HG03565 (cell line): ENCODE measurements at regions not wholly inside any gene's neighbourhood (a gene's known extent, or its start where the extent isn't known, plus 50 kb on each side); places are given as distances from the start of the nearest gene placed in this dataset.
"Not testable (repeated sequence)": the region's sequence is repeated elsewhere in the genome, so short reads cannot be mapped to it uniquely, and the experiment has no call there.

ENCODE experiments used
- ATAC-seq: cut with Tn5 transposase; IDR thresholded peaks from one replicate; pipeline ENCODE4 v1.9.1; 2021; ENCODE audit warnings: mild to moderate bottlenecking, moderate library complexity; ENCODE audit not compliant: unreplicated experiment

DNA sequence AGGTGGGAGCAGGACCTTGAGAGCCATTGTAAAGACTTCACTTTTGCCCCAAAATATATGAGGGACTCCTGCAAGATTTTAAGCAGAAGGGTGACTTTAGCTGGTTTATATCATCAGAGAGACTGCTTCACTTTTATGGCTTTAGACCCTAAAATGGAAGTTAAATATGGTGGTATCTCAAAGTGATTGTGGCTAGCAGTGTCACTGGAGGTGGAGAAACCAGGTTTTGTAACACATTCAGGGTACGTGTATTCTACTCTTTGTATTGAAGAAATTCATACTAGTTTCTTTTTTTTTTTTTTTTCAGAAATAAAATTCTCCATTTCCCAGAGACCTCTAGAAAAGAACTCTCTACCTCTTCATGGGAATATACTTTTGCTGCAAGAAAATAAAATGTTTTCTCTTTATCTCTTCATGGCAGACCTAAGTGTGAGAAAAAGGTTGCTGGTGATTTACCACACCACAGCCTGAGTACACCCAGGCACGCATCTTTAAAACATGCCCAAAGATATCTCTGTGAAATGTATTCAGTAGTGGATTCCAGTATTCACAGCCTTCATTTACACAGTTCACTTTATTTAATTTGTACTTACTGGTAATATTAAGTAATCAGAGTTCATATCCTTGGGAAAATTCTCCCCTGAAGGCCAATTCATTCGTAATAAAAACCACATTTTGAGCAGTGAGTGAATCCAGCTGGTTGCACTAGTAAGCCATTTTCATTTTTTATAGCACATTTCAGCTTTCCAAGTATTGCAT is 74.3 kb upstream of the GUCY1A1 start:
- ATAC-seq, result no peak

GRCh38 chr4:155591738-155592143 is 74.9 kb upstream of the GUCY1A1 start:
- no peak for ATAC-seq

DNA sequence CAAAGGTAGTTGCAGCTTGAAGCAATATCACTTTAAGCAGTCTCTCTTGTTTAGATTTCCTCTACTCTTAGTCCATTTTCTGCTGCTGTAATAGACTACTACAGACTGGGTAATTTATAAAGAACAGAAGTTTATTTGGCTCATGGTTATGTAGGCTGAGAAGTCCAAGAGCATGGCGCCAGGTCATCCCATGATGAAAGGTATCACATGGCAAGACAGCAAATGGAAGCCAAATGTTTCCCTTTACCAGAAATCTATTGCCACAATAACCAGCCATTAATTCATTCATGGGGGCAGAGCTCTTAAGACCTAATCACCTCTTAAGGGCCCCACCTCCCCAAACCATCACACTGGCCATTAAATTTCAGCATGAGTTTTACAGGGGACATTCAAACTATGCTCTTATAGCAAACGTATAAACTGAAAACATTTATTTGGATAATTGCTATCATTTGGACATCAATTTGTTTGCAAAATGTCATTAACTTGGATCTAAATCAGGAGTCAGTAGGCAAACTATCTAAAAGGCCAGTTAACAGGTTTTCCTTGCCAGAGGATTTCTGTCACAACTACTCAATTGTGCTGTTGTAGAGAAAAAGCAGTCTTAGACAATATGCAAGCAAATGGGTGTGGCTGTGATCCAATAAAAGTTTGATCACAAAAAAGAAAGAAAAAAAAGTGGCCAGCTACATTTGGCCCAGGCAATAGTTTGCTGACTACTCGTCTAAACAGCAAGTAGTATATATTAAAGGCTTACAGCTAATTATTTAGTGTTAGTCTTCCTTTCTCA is 75.7 kb upstream of the GUCY1A1 start:
- no peak for ATAC-seq

DNA sequence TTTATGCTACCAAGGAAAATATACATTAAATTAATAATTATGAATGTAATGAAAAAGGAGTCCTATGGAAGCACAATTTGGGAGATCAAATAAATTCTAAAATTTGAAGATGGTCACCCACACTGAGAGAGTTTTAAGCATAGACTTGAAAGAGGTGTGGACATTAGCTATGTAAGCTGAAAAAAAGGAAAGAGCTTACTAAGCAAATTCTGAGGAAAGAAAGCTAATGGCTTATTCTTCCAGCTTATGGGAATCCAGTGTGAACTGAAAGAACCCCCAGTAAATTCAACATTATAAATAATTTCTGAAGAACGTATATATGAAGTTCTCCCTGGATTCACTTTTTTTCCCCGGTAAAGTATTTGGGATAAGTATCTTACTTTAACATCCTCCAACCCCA is 78.2 kb upstream of the GUCY1A1 start:
- ATAC-seq, result no peak

- ATAC-seq, result no peak
Measured at GRCh38 chr4:155587766-155588165, 78.9 kb upstream of the GUCY1A1 start.

- ATAC-seq, result no peak
Measured at GRCh38 chr4:155582971-155583437, 83.6 kb upstream of the GUCY1A1 start.

DNA sequence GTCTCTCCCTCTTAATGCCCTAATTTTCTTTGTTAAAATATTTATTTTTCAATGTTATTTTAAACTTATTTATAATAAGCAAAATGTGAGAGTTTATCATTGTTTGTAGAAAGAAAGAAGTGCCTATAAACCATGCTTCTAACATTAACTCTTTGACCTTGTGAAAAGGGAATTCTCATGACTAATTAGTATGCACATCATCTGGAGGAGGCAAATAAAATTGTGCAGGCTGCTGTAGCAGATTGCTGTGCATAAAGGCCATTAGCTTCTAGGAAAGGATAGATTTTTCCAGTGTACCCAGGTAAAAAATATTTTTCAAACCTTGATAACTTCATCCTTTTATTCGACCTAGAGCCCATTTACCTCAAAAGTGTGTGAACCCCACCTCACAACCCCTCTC is 84.6 kb upstream of the GUCY1A1 start:
- ATAC-seq, result no peak

DNA sequence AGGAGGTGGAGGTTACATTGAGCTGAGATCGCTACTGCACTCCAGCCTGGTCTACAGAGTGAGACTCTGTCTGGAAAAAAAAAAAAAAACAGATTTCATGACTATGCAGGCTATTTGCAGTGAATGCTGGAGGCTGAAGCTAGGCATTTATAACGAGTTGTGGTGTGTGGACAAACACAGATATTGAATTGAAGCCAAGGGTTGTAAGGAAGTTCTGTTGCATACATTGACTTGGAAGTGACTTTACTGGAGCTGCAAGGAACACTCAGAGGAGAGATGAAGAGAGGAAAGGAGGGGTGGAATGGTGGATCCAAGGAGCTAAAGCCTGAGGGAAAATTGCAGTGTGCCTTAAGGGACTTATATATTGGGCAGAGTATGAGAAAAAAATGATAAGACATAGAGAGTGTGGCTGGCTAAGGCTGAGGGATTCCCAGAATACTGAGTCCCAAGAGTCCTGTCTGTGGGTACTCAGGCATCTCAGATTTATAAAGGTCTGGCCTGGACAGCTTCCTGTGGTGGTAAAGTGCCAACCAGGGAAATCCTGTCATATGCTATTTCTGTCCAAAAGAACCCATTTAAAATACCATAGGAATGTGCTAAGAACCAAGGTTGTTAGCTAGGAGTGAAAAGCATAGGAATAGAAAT is 87.8 kb upstream of the GUCY1A1 start:
- ATAC-seq, result no peak

GRCh38 chr4:155578219-155578618 is 88.4 kb upstream of the GUCY1A1 start:
- no peak for ATAC-seq

DNA sequence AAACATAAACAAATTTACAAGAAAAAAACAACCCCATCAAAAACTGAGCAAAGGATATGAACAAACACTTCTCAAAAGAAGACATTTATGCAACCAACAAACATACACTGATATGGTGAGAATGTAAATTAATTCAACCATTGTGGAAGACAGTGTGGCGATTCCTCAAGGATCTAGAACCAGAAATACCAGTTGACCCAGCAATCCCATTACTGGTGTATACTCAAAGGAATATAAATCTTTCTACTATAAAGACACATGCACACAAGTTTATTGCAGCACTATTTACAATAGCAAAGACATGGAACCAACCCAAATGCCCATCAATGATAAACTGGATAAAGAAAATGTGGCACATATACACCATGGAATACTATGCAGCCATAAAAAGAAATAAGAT is 92.3 kb upstream of the GUCY1A1 start:
- ATAC-seq, result not testable (repeated sequence)

DNA sequence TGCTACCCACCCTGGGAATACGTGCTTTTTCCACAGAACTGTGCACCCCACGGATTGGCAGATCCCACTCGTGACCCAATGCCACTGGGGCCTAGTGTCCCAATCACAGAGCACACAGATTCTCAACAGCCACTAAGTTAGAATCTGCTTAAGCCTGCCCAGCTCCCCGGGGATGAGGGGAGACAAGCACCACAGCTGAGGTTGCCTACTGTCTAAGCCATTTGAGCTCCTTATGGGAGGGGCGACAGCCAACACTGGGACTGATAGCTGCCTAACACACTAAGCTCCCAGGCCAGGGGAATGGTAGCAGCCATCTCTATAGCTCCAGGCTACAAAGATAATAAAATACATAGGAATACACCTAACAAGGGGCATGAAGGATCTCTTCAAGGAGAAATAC is 93.5 kb upstream of the GUCY1A1 start:
- ATAC-seq, result no peak

DNA sequence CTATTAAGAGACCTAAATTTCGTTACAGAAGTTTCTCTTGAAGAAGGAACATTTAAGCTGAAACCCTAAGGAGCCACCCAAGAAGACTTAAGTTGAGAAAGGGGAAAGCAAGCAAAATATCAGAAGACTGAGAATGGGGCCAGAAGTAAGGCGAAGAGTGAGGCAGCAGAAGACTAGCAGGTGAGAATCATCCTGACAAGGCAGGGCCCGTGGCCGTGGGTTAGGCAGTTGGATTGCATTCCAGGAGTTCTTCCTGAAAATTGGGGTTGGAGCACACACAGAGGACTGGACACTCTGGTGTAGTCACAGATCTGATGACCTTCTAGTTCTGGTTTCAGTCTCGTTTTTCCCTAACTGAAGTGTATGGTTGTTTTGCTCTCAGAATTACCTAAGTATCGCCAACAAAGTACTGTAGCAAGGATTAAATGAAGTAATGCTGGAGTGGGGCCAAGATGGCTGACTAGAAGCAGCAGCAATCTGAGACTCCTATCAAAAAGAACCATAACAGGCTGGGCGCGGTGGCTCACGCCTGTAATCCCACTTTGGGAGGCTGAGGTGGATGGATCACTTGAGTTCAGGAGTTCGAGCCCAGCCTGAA is 94.4 kb upstream of the GUCY1A1 start:
- ATAC-seq, result no peak

DNA sequence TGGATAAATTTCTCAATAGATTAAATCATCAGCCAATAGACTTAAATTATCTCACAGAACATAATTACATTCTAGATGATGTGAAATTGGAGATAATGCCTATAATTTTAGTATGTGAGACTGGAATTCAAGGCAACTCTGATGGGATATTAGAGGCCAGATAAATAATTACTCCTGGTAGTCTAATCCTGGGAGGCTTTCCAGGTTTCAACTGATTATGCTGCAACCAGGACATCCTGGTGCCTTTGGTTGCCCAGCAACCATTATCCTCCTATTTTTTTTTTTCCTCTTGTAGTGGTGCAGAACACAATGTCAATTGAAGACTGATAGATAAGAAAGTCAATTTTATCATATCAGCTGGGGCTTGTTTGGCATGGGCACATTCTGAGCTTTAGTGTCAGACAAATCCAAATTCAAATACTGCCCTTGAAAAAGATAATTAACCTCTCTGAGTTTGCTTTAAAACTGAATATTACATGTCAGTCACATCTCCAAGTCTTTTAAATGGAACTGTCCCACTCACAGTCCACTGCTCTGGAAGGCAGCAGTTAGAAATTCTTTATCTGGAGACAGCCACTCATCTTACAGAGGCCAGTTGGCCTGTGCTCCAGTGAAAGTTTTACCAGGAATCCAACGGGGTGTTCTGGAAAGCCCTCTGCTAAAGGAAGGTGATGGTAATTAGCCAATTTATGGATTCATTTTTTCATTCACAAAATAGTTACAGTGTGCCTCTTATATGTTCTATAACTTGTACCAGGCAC is 95.3 kb upstream of the GUCY1A1 start:
- no peak for ATAC-seq

DNA sequence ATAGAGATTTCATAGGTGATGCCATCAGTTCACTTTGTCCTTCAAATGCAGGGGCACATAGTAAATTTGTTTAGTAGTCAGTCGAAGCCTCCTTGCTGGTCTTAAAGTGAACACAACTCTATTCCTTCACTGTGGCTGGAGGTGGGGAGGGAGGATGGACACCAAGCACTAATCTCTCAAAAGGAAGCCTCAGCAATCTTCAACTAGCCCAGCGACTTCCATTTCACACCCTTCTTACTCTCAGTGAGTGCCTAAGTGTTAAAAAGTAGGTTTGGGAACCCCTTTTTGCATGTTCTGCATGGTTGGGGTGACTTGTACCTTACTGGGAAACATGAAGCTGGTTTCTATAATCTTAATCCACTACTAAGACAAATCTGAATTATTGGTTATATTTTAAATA is 96.0 kb upstream of the GUCY1A1 start:
- ATAC-seq, result no peak

GRCh38 chr4:155569960-155570515 is 96.6 kb upstream of the GUCY1A1 start:
- ATAC-seq, result no peak

DNA sequence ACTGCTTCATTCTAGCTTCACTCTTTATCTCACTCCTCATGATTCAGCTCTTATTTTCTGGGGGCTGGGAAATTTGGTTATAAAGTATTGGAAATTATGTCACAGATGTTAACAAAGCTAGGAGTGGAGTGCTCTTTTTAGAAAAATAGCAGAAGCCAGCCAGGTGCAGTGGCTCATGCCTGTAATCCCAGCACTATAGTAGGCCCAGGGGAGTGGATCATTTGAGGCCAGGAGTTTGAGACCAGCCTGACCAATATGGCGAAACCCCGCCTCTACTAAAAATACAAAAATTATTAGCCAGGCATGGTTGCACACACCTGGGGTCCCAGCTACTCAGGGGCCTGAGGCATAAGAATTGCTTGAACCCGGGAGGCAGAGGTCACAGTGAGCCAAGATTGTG is 97.2 kb upstream of the GUCY1A1 start:
- no peak for ATAC-seq

- no peak for ATAC-seq
Measured at GRCh38 chr4:155568641-155569220, 97.9 kb upstream of the GUCY1A1 start.

DNA sequence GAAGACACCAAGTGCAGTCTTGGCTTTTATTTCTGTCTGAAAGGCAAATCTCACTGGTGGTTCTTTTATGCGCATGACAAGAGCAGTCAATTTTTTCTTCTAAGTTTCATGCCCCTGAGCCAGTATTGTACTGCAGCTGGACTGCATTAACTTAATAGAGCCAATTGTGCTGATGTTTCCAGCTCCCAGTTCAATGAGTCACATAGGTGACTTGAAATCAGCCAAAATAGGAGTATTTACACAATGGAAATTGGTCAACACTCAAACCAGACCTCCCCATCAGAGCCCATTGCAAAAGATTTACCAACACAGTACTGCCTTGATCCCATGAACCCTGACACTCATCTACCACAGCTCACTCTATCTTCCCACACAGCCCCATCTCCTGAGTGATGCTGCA is 100.3 kb upstream of the GUCY1A1 start:
- ATAC-seq, result no peak

DNA sequence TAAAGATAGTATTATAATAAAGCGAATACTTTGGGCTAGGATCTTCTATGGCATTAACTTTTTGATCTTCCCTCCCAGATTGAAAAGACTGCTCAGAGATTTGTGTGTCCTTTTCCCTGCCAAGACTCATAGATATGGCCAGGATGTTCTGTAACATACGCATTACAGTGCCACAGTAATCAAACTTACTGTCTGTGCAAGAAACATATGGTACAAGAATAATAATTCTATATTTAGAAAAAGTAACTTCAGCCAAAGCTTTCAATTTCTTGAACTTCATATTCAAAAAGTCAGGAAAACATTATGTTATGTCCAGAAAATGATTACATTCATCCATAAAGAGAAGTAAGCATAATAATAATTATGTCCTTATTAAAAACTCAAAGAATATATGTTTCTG is 100.9 kb upstream of the GUCY1A1 start:
- no peak for ATAC-seq

DNA sequence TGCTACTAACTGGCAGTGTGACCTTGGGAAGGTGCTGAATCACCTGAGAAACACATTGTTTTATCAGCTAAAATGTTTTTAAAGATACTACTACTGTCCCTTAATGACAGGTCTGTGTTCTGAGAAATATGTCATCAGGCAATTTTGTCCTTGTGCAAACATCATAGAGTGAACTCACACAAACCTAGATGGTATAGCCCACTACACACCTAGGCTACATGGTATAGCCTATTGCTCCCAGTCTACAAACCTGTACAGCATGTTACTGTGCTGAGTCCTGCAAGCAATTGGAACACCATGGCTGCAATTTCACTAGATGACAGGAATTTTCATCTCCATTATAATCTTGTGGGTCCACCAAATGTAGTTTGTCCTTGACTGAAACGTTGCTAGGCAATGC is 101.3 kb upstream of the GUCY1A1 start:
- ATAC-seq, result no peak
